HG02840 (cell line): ENCODE measurements at regions not wholly inside any gene's neighbourhood (a gene's known extent, or its start where the extent isn't known, plus 50 kb on each side); places are given as distances from the start of the nearest gene placed in this dataset.

Experiments
- ATAC-seq: cut with Tn5 transposase; IDR thresholded peaks from one replicate; pipeline ENCODE4 v1.9.1; 2021; ENCODE audit warnings: mild to moderate bottlenecking, moderate library complexity, moderate number of reproducible peaks; ENCODE audit not compliant: unreplicated experiment, low FRiP score

GRCh38 chr1:61533546-61533945 is 191.4 kb downstream of the TM2D1 start:
- no peak for ATAC-seq

GRCh38 chr1:61531716-61532115 is 193.2 kb downstream of the TM2D1 start:
- ATAC-seq, result no peak

GRCh38 chr1:61523893-61524605 is 200.9 kb downstream of the TM2D1 start:
- no peak for ATAC-seq

GRCh38 chr1:61523229-61523628 is 201.7 kb downstream of the TM2D1 start:
- no peak for ATAC-seq

- no peak for ATAC-seq
Observed at GRCh38 chr1:61520401-61520800, 204.5 kb downstream of the TM2D1 start.

GRCh38 chr1:61519631-61520030 is 205.3 kb downstream of the TM2D1 start:
- no peak for ATAC-seq

GRCh38 chr1:61518670-61519400 is 206.1 kb downstream of the TM2D1 start:
- ATAC-seq, result no peak

GRCh38 chr1:61517345-61517744 is 207.6 kb downstream of the TM2D1 start:
- ATAC-seq, result no peak

- no peak for ATAC-seq
Observed at GRCh38 chr1:61515096-61515495, 209.8 kb downstream of the TM2D1 start.
